H9 (cell line): ENCODE measurements at regions not wholly inside any gene's neighbourhood (a gene's known extent, or its start where the extent isn't known, plus 50 kb on each side); places are given as distances from the start of the nearest gene placed in this dataset.
A peak's percentile ranks its signal among the peaks of the same experiment; 100 is the strongest.

Experiments
- DNase-seq: peaks from one replicate; pipeline ENCODE4 v3.0.0-alpha.2; 2017
- H2AFZ ChIP-seq: one replicate; pipeline ENCODE4 v1.6.1; 2013; ENCODE audit warnings: mild to moderate bottlenecking, low read length, control low read depth, moderate library complexity
- H2AK5ac ChIP-seq: 2 replicates; pipeline ENCODE4 v1.6.1; 2013; ENCODE audit warnings: low read length, control low read depth, mixed read lengths; ENCODE audit not compliant: insufficient read length
- H2BK120ac ChIP-seq: one replicate; pipeline ENCODE4 v1.6.1; 2013; ENCODE audit warnings: low read depth, mild to moderate bottlenecking, low read length, control low read depth, inconsistent platforms; ENCODE audit not compliant: poor library complexity, severe bottlenecking
- H2BK12ac ChIP-seq: 2 replicates; pipeline ENCODE4 v1.6.1; 2013; ENCODE audit warnings: low read length, control low read depth, mixed read lengths, low read depth; ENCODE audit not compliant: insufficient read length
- H2BK15ac ChIP-seq: 2 replicates; pipeline ENCODE4 v1.6.1; 2013; ENCODE audit warnings: low read depth, low read length, control low read depth
- H2BK20ac ChIP-seq: one replicate; pipeline ENCODE4 v1.6.1; 2013; ENCODE audit warnings: low read depth, mild to moderate bottlenecking, low read length, control low read depth, inconsistent platforms; ENCODE audit not compliant: poor library complexity, severe bottlenecking
- H2BK5ac ChIP-seq: 2 replicates; pipeline ENCODE4 v1.6.1; 2013; ENCODE audit warnings: low read length, control low read depth, mixed read lengths; ENCODE audit not compliant: insufficient read length
- H3K14ac ChIP-seq: 2 replicates; pipeline ENCODE4 v1.6.1; 2013; ENCODE audit warnings: low read length, control low read depth; ENCODE audit not compliant: insufficient read depth
- H3K18ac ChIP-seq: 2 replicates; pipeline ENCODE4 v1.6.1; 2013; ENCODE audit warnings: low read depth, mild to moderate bottlenecking, mixed read lengths, low read length, control low read depth; ENCODE audit not compliant: insufficient read length
- H3K23ac ChIP-seq: 2 replicates; pipeline ENCODE4 v1.6.1; 2013; ENCODE audit warnings: low read length, control low read depth, mixed read lengths, low read depth; ENCODE audit not compliant: insufficient read length
- H3K23me2 ChIP-seq: 2 replicates; pipeline ENCODE4 v1.6.1; 2013; ENCODE audit warnings: low read depth, mild to moderate bottlenecking, mixed read lengths, low read length, control low read depth; ENCODE audit not compliant: insufficient read length, poor library complexity, severe bottlenecking
- H3K27ac ChIP-seq: 2 replicates; pipeline ENCODE4 v1.5.1; 2013; ENCODE audit warnings: low read length, control low read depth, mixed read lengths, low read depth; ENCODE audit not compliant: insufficient read length
- H3K27me3 ChIP-seq: 2 replicates; pipeline ENCODE4 v1.6.1; 2013; ENCODE audit warnings: low read length, control low read depth, inconsistent platforms; ENCODE audit not compliant: insufficient read depth
- H3K4ac ChIP-seq: 2 replicates; pipeline ENCODE4 v1.6.1; 2013; ENCODE audit warnings: low read depth, mild to moderate bottlenecking, control low read depth, inconsistent platforms, low read length, moderate library complexity
- H3K4me1 ChIP-seq: 2 replicates; pipeline ENCODE4 v1.6.1; 2013; ENCODE audit warnings: low read length, control low read depth, inconsistent platforms; ENCODE audit not compliant: insufficient read depth
- H3K4me2 ChIP-seq: 2 replicates; pipeline ENCODE4 v1.6.1; 2013; ENCODE audit warnings: low read length, control low read depth, mixed read lengths; ENCODE audit not compliant: insufficient read length, insufficient read depth
- H3K56ac ChIP-seq: 2 replicates; pipeline ENCODE4 v1.6.1; 2013; ENCODE audit warnings: low read depth, mild to moderate bottlenecking, mixed read lengths, low read length, control low read depth; ENCODE audit not compliant: insufficient read length
- H3K79me1 ChIP-seq: 2 replicates; pipeline ENCODE4 v1.6.1; 2013; ENCODE audit warnings: low read depth, mild to moderate bottlenecking, moderate library complexity, low read length, control low read depth, inconsistent platforms; ENCODE audit not compliant: insufficient read depth, poor library complexity, severe bottlenecking
- H3K79me2 ChIP-seq: 2 replicates; pipeline ENCODE4 v1.6.1; 2013; ENCODE audit warnings: low read length, control low read depth, inconsistent platforms; ENCODE audit not compliant: insufficient read depth
- H3K9ac ChIP-seq: 2 replicates; pipeline ENCODE4 v1.6.1; 2013; ENCODE audit warnings: low read length, control low read depth, mixed read lengths; ENCODE audit not compliant: insufficient read length; ENCODE audit errors: extremely low read depth
- H3K9me3 ChIP-seq: one replicate; pipeline ENCODE4 v1.6.1; 2013; ENCODE audit warnings: low read depth, low read length, inconsistent platforms; ENCODE audit not compliant: control insufficient read depth
- H3T11ph ChIP-seq: one replicate; pipeline ENCODE4 v1.6.1; 2013; ENCODE audit warnings: mild to moderate bottlenecking, low read length, control low read depth, inconsistent platforms
- H4K20me1 ChIP-seq: one replicate; pipeline ENCODE4 v1.6.1; 2013; ENCODE audit not compliant: control insufficient read depth, insufficient read length, insufficient read depth
- H4K5ac ChIP-seq: 2 replicates; pipeline ENCODE4 v1.6.1; 2013; ENCODE audit warnings: low read depth, mild to moderate bottlenecking, mixed read lengths, low read length, control low read depth; ENCODE audit not compliant: insufficient read length
- H4K8ac ChIP-seq: replicated peaks from 2 replicates; pipeline ENCODE4 v1.6.1; 2013; ENCODE audit warnings: low read length, control low read depth, mixed read lengths, low read depth; ENCODE audit not compliant: insufficient read length
- H4K91ac ChIP-seq: 2 replicates; pipeline ENCODE4 v1.6.1; 2013; ENCODE audit warnings: low read depth, mild to moderate bottlenecking, moderate library complexity, mixed read lengths, low read length, control low read depth; ENCODE audit not compliant: insufficient read length
- H3K27ac Mint-ChIP-seq, 3 experiments: 2 replicates in 2 of 3; 3 replicates in 1 of 3; pipeline ENCODE4 v1.8.0; 2020 to 2021; ENCODE audit warnings: mixed read lengths in 3 of 3, mild to moderate bottlenecking in 1 of 3, moderate library complexity in 1 of 3
- H3K27me3 Mint-ChIP-seq: 2 replicates; pipeline ENCODE4 v1.8.0; 2021; ENCODE audit warnings: low read depth, mild to moderate bottlenecking, moderate library complexity, mixed read lengths
- H3K36me3 Mint-ChIP-seq, 3 experiments: 2 replicates in 2 of 3; 3 replicates in 1 of 3; pipeline ENCODE4 v1.8.0; 2020 to 2021; ENCODE audit warnings: low read depth in 3 of 3, mixed read lengths in 3 of 3; ENCODE audit not compliant: insufficient read depth in 1 of 3
- H3K4me1 Mint-ChIP-seq, 2 experiments: 2 replicates each; pipeline ENCODE4 v1.8.0; 2020; ENCODE audit warnings: mixed read lengths in 2 of 2
- H3K4me3 Mint-ChIP-seq, 2 experiments: 2 replicates in 1 of 2; 3 replicates in 1 of 2; pipeline ENCODE4 v1.8.0; 2020 to 2021; ENCODE audit warnings: mild to moderate bottlenecking in 2 of 2, mixed read lengths in 2 of 2, moderate library complexity in 1 of 2
- H3K9me3 Mint-ChIP-seq, 2 experiments: 2 replicates in 1 of 2; 3 replicates in 1 of 2; pipeline ENCODE4 v1.8.0; 2020; ENCODE audit warnings: mild to moderate bottlenecking in 2 of 2, mixed read lengths in 2 of 2, moderate library complexity in 1 of 2
- TF ChIP-seq, protein P1 (sequence below): fragments of 200-600 bp; sonication (generic); conservative IDR thresholded peaks from 3 replicates; pipeline ENCODE4 v1.8.0; 2021; ENCODE audit warnings: antibody characterized with exemption, mild to moderate bottlenecking

DNA sequence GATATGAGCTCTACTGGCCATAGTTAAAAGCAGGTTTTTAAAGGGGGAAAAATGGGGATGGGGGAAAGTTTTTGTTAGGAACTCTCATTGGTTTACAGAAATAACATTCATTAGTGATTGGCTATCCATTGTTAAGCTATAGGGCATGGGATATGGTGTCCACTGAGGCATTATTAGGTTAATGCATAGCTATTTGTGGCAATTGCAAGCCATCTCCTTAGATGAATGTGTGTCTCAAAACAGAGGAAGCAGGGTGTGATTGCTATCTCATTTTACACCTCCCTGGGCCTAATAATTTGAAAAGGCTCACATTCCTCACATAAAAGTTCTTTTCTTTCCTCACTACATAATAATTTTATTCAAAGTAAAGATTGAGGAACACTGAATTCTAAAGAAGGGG is 396.6 kb downstream of the TAFA4 start:
- Mint-ChIP-seq H3K27me3 (no peaks in the 10 kb centered on the region), H3K36me3 (peaks cover 0 to 8% (median 0%) of the 10 kb centered on the region in 3 experiments; a peak in 4 of 7 replicates), H3K4me3 (no peak overlapping the region), H3K9me3 (peaks cover 7 to 9% of the 10 kb centered on the region in 2 experiments; a peak in 4 of 5 replicates), H3K27ac (peak overlapping the region in 2 of 3 experiments; percentile 6 to 69; a peak in 2 of 7 replicates), H3K4me1 (peaks cover 53 to 58% of the 10 kb centered on the region in 2 experiments)
- DNase-seq, result no peak
- H2AK5ac ChIP-seq, result no peak overlapping the region
- H3K18ac ChIP-seq, result no peak overlapping the region
- TF ChIP-seq, protein P1, sequence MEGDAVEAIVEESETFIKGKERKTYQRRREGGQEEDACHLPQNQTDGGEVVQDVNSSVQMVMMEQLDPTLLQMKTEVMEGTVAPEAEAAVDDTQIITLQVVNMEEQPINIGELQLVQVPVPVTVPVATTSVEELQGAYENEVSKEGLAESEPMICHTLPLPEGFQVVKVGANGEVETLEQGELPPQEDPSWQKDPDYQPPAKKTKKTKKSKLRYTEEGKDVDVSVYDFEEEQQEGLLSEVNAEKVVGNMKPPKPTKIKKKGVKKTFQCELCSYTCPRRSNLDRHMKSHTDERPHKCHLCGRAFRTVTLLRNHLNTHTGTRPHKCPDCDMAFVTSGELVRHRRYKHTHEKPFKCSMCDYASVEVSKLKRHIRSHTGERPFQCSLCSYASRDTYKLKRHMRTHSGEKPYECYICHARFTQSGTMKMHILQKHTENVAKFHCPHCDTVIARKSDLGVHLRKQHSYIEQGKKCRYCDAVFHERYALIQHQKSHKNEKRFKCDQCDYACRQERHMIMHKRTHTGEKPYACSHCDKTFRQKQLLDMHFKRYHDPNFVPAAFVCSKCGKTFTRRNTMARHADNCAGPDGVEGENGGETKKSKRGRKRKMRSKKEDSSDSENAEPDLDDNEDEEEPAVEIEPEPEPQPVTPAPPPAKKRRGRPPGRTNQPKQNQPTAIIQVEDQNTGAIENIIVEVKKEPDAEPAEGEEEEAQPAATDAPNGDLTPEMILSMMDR, result no peak
- no peaks in the 10 kb centered on the region for H3K79me2 ChIP-seq
- H2BK20ac ChIP-seq, result no peak overlapping the region
- H2BK15ac ChIP-seq, result no peak overlapping the region
- H4K91ac ChIP-seq, result no peak overlapping the region
- H3K23me2 ChIP-seq, result no peaks in the 10 kb centered on the region
- no peaks in the 10 kb centered on the region for H4K20me1 ChIP-seq
- no peak overlapping the region for H4K5ac ChIP-seq
- no peak overlapping the region for H2BK120ac ChIP-seq
- no peak overlapping the region for H4K8ac ChIP-seq
- no peak overlapping the region for H3K56ac ChIP-seq
- no peak overlapping the region for H2BK12ac ChIP-seq
- H3K79me1 ChIP-seq, result no peaks in the 10 kb centered on the region
- no peaks in the 10 kb centered on the region for H3K27me3 ChIP-seq
- H3K27ac ChIP-seq, result no peak overlapping the region
- no peak overlapping the region for H2AFZ ChIP-seq
- H3K23ac ChIP-seq, result no peak overlapping the region
- H3K4ac ChIP-seq, result no peak overlapping the region
- H3K4me1 ChIP-seq, result peaks cover 3% of the 10 kb centered on the region; the same call in 1 of the 2 replicates
- H2BK5ac ChIP-seq, result no peak overlapping the region
- no peaks in the 10 kb centered on the region for H3K9me3 ChIP-seq
- no peak overlapping the region for H3K9ac ChIP-seq
- no peak overlapping the region for H3K14ac ChIP-seq
- no peak overlapping the region for H3K4me2 ChIP-seq
- no peak overlapping the region for H3T11ph ChIP-seq
